SHP77 (cell line): ENCODE measurements at regions not wholly inside any gene's neighbourhood (a gene's known extent, or its start where the extent isn't known, plus 50 kb on each side); places are given as distances from the start of the nearest gene placed in this dataset.
"Not testable (repeated sequence)": the region's sequence is repeated elsewhere in the genome, so short reads cannot be mapped to it uniquely, and the experiment has no call there.

Source experiments
- DNase-seq, 2 experiments: peaks; one replicate each; lab custom pipeline; 2025; lab: John Stamatoyannopoulos, UW

DNA sequence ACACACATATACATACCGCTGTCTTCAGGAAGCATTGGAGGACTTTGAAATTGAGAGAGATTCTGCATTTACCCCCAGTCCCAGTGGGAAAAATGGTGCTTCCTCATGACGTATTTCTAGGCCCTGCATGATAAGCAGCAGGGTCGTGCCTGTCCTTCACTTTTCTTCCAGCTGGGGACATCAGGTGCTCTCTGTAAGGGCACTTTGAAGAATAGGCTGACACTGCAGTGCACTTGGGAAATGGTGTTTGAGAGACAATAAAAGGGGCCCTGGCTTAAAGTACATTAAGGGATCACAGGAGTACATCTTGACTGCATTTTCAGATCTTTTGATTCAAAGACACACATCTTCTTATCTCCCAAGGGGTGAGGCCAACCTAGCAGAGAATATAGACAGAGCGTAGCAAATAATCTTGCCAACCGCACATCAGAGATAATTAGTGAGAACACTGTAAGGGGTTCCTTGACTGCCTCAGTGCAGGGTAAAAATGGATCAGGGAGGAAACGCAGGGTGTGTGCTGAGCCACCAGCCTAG is 437.9 kb downstream of the CSNK1G3 start:
- DNase-seq: no peak

DNA sequence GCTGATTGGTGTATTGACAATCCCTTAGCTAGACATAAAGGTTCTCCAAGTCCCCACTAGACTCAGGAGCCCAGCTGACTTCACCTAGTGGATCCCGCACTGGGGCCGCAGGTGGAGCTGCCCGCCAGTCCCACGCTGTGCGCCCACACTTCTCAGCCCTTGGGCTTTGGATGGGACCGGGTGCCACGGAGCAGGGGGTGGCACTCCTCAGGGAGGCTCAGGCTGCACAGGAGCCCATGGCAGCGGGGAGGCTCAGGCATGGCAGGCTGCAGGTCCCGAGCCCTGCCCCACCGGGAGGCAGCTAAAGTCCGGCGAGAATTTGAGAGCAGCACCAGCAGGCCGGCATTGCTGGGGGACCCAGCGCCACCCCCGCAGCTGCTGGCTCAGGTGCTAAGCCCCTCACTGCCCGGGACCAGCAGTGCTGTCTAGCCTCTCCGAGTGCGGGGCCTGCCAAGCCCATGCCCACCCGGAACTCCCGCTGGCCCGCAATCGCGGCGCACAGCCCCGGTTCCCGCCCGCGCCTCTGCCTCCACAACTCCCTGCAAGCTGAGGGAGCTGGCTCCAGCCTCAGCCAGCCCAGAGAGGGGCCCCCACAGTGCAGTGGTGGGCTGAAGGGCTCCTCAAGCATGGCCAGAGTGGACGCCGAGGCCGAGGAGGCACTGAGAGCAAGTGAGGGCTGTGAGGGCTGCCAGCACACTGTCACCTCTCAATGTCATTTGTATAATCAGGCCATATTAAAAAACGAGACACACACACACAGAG is 437.2 kb downstream of the CSNK1G3 start:
- DNase-seq: no peak

DNA sequence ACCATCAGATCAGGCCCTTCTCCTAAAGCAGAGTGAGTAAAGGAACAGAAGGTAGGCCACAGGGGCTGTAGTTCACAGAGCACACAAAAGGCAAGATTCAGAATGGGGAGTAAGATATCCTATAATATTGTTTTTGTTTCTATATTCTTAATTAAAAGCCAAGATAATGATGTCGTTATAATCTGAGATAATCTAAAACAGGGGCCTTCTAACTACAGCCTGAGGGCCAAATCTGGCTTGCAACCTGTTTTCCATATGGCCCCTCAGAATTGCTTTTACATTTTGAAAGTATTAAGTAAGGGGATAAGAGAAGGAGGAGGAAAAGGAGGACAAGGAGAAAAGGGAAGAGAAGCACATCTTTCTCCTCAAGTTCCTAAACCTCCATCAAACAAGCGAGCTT is 435.8 kb downstream of the CSNK1G3 start:
- DNase-seq: no peak

DNA sequence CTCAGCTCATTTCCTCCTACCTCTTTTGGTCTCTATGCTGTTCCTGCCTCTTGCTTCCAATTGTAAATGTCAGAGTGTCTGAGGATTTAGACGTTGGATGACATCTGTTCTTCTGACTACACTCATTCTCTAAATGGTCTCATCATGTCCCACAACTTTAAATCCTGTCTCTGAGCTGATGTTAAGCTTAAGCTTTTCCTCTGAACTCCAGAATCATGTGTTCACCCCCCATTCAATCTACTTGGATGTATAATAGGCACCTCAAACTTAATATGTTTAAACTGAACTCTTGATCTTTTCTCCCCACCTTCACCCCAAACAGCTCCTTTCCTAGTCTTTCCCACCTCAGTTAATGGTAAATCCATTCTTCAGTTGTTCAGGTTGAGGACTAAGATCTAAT is 433.6 kb downstream of the CSNK1G3 start:
- DNase-seq: no peak

- no peak for DNase-seq
These were observed 431.2 kb downstream of the CSNK1G3 start for GRCh38 chr5:123943151-123943550.

DNA sequence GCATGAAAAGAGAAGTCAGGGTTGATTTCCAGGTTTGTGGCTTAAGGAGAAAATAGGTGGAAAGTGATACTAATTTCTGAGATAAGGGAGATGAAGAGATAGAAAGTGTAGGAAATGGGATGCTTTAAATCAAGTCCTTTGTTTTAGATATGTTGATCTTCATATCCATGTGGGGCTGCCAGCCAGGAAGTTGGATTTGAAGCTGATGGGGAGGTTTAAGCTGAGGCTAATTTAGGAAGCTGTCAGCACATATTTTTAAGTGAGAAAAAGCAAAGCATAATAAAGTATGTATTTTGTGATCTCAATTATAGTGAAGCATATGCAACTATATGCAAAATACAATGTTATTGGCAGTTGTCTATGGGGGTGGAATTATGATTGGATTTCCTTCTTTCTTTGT is 428.4 kb downstream of the CSNK1G3 start:
- DNase-seq: no peak

GRCh38 chr5:123937230-123937629 is 425.3 kb downstream of the CSNK1G3 start:
- peak; percentile 71 to 75 for DNase-seq

- DNase-seq: no peak
These were observed 424.6 kb downstream of the CSNK1G3 start for GRCh38 chr5:123936548-123936947.

DNA sequence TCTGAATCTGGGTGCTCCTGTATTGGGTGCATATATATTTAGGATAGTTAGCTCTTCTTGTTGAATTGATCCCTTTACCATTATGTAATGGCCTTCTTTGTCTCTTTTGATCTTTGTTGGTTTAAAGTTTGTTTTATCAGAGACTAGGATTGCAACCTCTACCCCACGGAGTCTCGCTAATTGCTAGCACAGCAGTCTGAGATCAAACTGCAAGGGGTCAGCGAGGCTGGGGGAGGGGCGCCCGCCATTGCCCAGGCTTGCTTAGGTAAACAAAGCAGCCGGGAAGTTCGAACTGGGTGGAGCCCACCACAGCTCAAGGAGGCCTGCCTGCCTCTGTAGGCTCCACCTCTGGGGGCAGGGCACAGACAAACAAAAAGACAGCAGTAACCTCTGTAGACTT is 421.8 kb downstream of the CSNK1G3 start:
- not testable (repeated sequence) for DNase-seq

GRCh38 chr5:123929055-123929474 is 417.1 kb downstream of the CSNK1G3 start:
- DNase-seq: no peak

DNA sequence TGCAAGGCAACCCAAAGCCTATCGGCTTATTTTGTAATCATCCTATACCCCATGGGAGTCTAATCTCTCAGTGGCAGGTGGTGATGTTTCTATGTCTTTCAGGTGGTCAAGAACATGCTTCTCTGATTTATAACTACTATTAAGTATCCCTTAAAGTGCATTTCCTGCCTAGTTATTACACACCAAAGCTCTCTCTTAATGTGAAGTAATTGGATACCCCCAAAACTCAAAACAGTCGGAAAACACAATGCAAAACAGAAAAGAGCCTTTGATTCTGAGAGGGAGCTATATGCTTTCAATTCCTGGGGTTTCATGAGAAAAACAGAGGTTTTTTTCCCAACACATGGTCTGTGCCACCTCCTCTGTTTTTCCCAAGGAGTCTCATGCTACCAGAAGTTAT is 416.4 kb downstream of the CSNK1G3 start:
- DNase-seq: no peak

DNA sequence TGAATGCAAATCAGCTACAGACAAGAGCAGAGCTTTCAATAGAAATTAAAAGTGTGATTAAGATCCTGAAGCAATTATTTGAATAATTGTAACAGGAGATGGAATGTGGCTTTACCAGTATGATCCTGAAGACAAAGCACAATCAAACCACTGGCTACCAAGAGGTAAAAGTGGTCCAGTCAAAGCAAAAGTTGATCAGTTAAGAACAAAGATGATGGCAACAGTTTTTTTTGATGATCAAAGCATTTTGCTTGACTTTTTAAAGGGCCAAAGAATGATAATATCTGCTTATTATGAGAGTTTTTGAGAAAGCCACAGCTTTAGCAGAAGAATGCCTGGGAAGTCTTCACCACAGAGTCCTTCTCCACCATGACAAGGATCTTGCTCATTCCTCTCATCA is 409.2 kb downstream of the CSNK1G3 start:
- DNase-seq: no peak

- DNase-seq: no peak
These were observed 404.6 kb downstream of the CSNK1G3 start for GRCh38 chr5:123916345-123917121.

GRCh38 chr5:123914333-123914732 is 402.4 kb downstream of the CSNK1G3 start:
- no peak for DNase-seq

DNA sequence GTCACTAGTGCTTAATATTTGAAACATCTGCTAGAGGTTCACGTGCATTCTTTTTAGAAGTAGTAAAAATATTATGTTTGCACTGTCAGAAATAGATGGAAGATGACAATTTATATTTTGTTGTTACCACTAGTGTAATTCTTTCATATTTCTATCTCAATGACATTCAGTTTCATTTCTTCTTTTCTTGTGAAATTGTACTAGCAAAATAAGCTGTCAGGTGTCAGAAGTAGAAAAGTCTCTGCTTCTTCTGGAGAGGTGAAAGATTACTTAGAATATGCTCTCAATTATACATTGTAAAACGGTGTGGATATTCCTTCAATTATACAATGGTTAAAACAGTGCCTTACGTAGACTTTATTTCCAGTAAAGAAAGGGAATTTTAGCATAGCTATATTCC is 395.4 kb downstream of the CSNK1G3 start:
- no peak for DNase-seq

- no peak for DNase-seq
These were observed 394.8 kb downstream of the CSNK1G3 start for GRCh38 chr5:123906698-123907295.

- DNase-seq: no peak
These were observed 373.1 kb downstream of the CSNK1G3 start for GRCh38 chr5:123885081-123885480.

DNA sequence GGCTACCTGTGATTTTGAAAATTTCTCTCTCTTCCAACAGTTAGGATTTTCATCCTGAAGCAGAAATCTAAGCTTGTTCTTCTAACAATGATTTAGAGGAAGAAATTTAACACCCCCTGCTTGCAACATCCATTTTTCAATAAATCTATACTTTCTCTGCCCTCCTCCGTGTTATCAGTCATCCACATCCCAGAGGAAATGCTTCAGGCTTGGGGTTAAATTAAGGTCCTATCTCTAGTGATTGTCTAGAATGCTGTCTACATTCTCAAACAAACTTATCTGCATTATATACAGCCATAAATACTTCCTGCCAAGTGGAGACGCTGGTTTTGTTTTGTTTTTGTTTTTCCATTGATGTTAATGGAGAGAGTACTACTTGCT is 371.0 kb downstream of the CSNK1G3 start:
- DNase-seq: no peak

GRCh38 chr5:123882319-123882964 is 370.5 kb downstream of the CSNK1G3 start:
- no peak for DNase-seq

DNA sequence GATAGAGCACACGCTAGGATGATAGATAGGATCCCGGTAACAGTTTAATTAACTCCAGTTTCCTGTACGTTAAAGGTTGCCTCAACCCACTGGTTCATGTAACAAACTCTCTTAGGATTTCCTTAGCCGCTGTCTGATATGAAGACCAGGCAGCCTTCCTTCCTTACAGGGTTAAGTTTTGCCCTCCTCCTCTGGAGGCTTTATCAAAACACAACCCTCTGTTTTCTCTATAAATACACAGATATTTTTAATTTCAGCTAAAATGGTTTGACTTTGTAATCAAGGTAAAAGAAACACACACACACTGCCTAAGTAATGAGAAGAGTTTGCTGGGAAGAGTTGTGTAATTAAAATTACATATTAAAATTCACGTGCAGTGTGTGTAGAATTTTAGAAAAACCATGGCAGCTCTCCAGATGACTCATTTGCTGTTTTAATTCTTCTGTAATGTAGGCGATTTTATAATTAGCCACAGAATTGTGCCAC is 369.8 kb downstream of the CSNK1G3 start:
- DNase-seq: peak in 1 of 2 experiments; percentile 10

GRCh38 chr5:123880875-123881274 is 368.9 kb downstream of the CSNK1G3 start:
- DNase-seq: no peak

DNA sequence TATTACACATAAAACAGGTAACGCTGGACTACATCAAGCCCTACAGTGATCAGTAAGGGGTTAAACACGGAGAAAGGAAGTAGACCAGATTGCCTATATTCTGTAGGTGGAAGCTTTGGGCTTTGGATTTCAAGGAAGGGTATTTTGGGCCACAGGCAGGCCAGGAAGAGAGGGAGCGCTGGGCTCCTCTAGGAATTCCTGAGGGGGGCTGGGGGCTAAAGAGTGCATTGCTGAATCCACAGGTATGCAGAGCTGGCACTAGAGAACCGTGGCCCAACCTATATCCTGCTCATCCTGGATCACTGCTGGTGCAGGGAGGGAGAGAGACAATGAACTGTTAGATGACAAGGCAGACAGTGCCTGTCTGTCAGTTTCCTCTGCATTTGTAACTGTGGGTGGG is 367.1 kb downstream of the CSNK1G3 start:
- no peak for DNase-seq
